Mesenchymal stem cell (in vitro differentiated cells and primary cell): ENCODE measurements at regions not wholly inside any gene's neighbourhood (a gene's known extent, or its start where the extent isn't known, plus 50 kb on each side); places are given as distances from the start of the nearest gene placed in this dataset.
A peak's percentile ranks its signal among the peaks of the same experiment; 100 is the strongest.

Experiments used
- DNase-seq: peaks from one replicate; pipeline ENCODE4 v3.0.0-alpha.2; 2013
- H2AFZ ChIP-seq: one replicate; pipeline ENCODE4 v1.6.1; 2013; ENCODE audit warnings: low read depth, mild to moderate bottlenecking, control low read depth, inconsistent platforms, low read length, moderate library complexity
- H2AK5ac ChIP-seq: 2 replicates; pipeline ENCODE4 v1.6.1; 2013; ENCODE audit warnings: low read length, moderate library complexity, mild to moderate bottlenecking, inconsistent platforms; ENCODE audit not compliant: severe bottlenecking
- H2BK120ac ChIP-seq: one replicate; pipeline ENCODE4 v1.6.1; 2013; ENCODE audit warnings: low read depth, mild to moderate bottlenecking, inconsistent platforms, low read length, moderate library complexity
- H2BK12ac ChIP-seq, 2 experiments: one replicate each; pipeline ENCODE4 v1.6.1; 2013; ENCODE audit warnings: inconsistent platforms in 2 of 2, low read length in 2 of 2, mild to moderate bottlenecking in 2 of 2, moderate library complexity in 2 of 2, control low read depth in 1 of 2
- H2BK15ac ChIP-seq: one replicate; pipeline ENCODE4 v1.6.1; 2013; ENCODE audit warnings: mild to moderate bottlenecking, low read depth, inconsistent platforms; ENCODE audit not compliant: poor library complexity, severe bottlenecking
- H2BK5ac ChIP-seq: 2 replicates; pipeline ENCODE4 v1.6.1; 2013; ENCODE audit warnings: low read depth, mild to moderate bottlenecking, low read length, control low read depth, inconsistent platforms; ENCODE audit not compliant: poor library complexity, severe bottlenecking
- H3K14ac ChIP-seq, 2 experiments: one replicate each; pipeline ENCODE4 v1.6.1; 2013; ENCODE audit warnings: inconsistent platforms in 2 of 2, low read length in 2 of 2, control low read depth in 1 of 2, mild to moderate bottlenecking in 1 of 2, moderate library complexity in 1 of 2
- H3K18ac ChIP-seq, 2 experiments: one replicate each; pipeline ENCODE4 v1.6.1; 2013; ENCODE audit warnings: inconsistent platforms in 2 of 2, low read length in 2 of 2, control low read depth in 1 of 2, low read depth in 1 of 2, mild to moderate bottlenecking in 1 of 2
- H3K23ac ChIP-seq, 2 experiments: one replicate each; pipeline ENCODE4 v1.6.1; 2013; ENCODE audit warnings: inconsistent platforms in 2 of 2, low read length in 2 of 2, mild to moderate bottlenecking in 2 of 2, moderate library complexity in 2 of 2, control low read depth in 1 of 2
- H3K27ac ChIP-seq: 2 replicates; pipeline ENCODE4 v1.5.1; 2013; ENCODE audit warnings: mild to moderate bottlenecking, moderate library complexity, low read length, control low read depth, inconsistent platforms; ENCODE audit not compliant: poor library complexity, severe bottlenecking
- H3K27me3 ChIP-seq, 2 experiments: 2 replicates each; pipeline versions ENCODE4 v1.6.1 to v1.7.0; 2013; ENCODE audit warnings: low read length in 2 of 2, mild to moderate bottlenecking in 2 of 2, moderate library complexity in 2 of 2, control low read depth in 1 of 2, inconsistent platforms in 1 of 2; ENCODE audit not compliant: control insufficient read depth in 1 of 2, insufficient read depth in 1 of 2
- H3K36me3 ChIP-seq, 2 experiments: 2 replicates each; pipeline versions ENCODE4 v1.6.1 to v1.7.0; 2013; ENCODE audit warnings: low read length in 2 of 2, control low read depth in 1 of 2, inconsistent platforms in 1 of 2, low read depth in 1 of 2, mild to moderate bottlenecking in 1 of 2; ENCODE audit not compliant: insufficient read depth in 2 of 2, control insufficient read depth in 1 of 2
- H3K4ac ChIP-seq, 2 experiments: one replicate each; pipeline ENCODE4 v1.6.1; 2013; ENCODE audit warnings: inconsistent platforms in 2 of 2, low read length in 2 of 2, mild to moderate bottlenecking in 2 of 2, moderate library complexity in 2 of 2, control low read depth in 1 of 2, low read depth in 1 of 2
- H3K4me1 ChIP-seq: 2 replicates; pipeline ENCODE4 v1.6.1; 2013; ENCODE audit warnings: low read depth, low read length, control low read depth; ENCODE audit not compliant: control insufficient read depth, insufficient read depth
- H3K4me2 ChIP-seq: 2 replicates; pipeline ENCODE4 v1.6.1; 2013; ENCODE audit warnings: low read length, mild to moderate bottlenecking, inconsistent platforms; ENCODE audit not compliant: poor library complexity, severe bottlenecking
- H3K4me3 ChIP-seq, 2 experiments: 2 replicates each; pipeline versions ENCODE4 v1.5.1 to v1.7.0; 2013; ENCODE audit warnings: low read length in 2 of 2, mild to moderate bottlenecking in 2 of 2, control low read depth in 1 of 2, low read depth in 1 of 2; ENCODE audit not compliant: insufficient read depth in 1 of 2
- H3K79me1 ChIP-seq: replicated peaks from 2 replicates; pipeline ENCODE4 v1.6.1; 2013; ENCODE audit warnings: mild to moderate bottlenecking, control low read depth, low read length, inconsistent platforms; ENCODE audit not compliant: poor library complexity, severe bottlenecking
- H3K9ac ChIP-seq: 2 replicates; pipeline ENCODE4 v1.7.0; 2013; ENCODE audit warnings: mild to moderate bottlenecking, low read length, moderate library complexity
- H3K9me3 ChIP-seq: 2 replicates; pipeline ENCODE4 v1.7.0; 2013; ENCODE audit warnings: mild to moderate bottlenecking, low read length; ENCODE audit not compliant: control insufficient read depth
- H4K8ac ChIP-seq: one replicate; pipeline ENCODE4 v1.6.1; 2013; ENCODE audit warnings: inconsistent platforms, mild to moderate bottlenecking, low read length, moderate library complexity
- H4K91ac ChIP-seq: one replicate; pipeline ENCODE4 v1.6.1; 2013; ENCODE audit warnings: mild to moderate bottlenecking, low read length, inconsistent platforms
- WGBS: methylation state at CpG from one replicate; pipeline ENCODE4 v1.1.7; 2013; ENCODE audit warnings: mixed read lengths; 5-methylcytosine and 5-hydroxymethylcytosine counted together

- no peak for DNase-seq
- Histone ChIP-seq H3K14ac (no peak overlapping the region), H3K23ac (no peak overlapping the region), H2AFZ (no peak overlapping the region), H3K4me1 (peaks cover 3% of the 10 kb centered on the region), H3K9ac (no peak overlapping the region), H2BK5ac (no peak overlapping the region), H2BK12ac (no peak overlapping the region), H3K27ac (no peak overlapping the region), H2BK120ac (no peak overlapping the region), H3K79me1 (no peaks in the 10 kb centered on the region), H3K18ac (no peak overlapping the region), H3K4me2 (no peak overlapping the region), H3K36me3 (no peaks in the 10 kb centered on the region), H4K91ac (no peak overlapping the region), H3K9me3 (no peaks in the 10 kb centered on the region), H3K27me3 (peaks cover 3 to 6% of the 10 kb centered on the region in 2 experiments), H3K4me3 (no peak overlapping the region), H3K4ac (no peak overlapping the region), H2BK15ac (no peak overlapping the region), H4K8ac (no peak overlapping the region), H2AK5ac (no peak overlapping the region)
- WGBS, result 53% methylated on average over 2 of the region's 2 CpGs
These were observed 1002.1 kb downstream of the UQCRFS1 start for GRCh38 chr19:28210886-28211285.

DNA sequence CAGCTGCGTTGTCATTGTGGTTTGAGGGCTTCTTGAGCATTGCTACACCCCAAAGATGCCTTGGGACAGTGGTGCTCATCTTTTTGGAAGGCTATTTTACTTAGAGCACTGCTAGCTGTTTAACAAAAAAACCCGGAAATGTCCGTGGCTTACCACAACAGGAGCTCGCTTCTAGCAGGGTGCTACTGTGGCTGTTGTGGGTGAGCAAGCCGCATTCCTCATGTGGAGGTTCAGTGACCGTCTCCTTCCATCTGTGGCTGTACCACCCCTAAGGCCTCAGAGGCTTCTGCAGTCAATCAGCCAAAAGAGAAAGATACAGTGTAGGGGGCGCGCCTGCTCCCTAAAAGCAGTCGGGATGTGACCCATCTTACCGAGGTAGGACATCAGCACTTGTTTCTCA lies 1004.2 kb downstream of the UQCRFS1 start:
- no peak overlapping the region for H2AFZ ChIP-seq
- no peak overlapping the region for H3K23ac ChIP-seq
- H3K4me3 ChIP-seq, result no peak overlapping the region

GRCh38 chr19:28207244-28207643 lies 1005.7 kb downstream of the UQCRFS1 start:
- no peaks in the 10 kb centered on the region for H3K9me3 ChIP-seq
- no peak overlapping the region for H3K14ac ChIP-seq
- no peak overlapping the region for H3K23ac ChIP-seq
- peaks cover 3 to 6% of the 10 kb centered on the region in 2 experiments for H3K27me3 ChIP-seq
- H2BK120ac ChIP-seq, result no peak overlapping the region
- no peak overlapping the region for H3K4me2 ChIP-seq
- no peak overlapping the region for H3K18ac ChIP-seq
- no peak for DNase-seq
- H2AFZ ChIP-seq, result no peak overlapping the region
- no peak overlapping the region for H2AK5ac ChIP-seq
- 66% methylated on average over 7 of the region's 7 CpGs for WGBS
- no peak overlapping the region for H3K9ac ChIP-seq
- no peak overlapping the region for H3K4me3 ChIP-seq
- H3K4ac ChIP-seq, result no peak overlapping the region
- no peak overlapping the region for H4K91ac ChIP-seq
- no peak overlapping the region for H4K8ac ChIP-seq
- no peak overlapping the region for H2BK5ac ChIP-seq
- H3K36me3 ChIP-seq, result no peaks in the 10 kb centered on the region
- peaks cover 3% of the 10 kb centered on the region for H3K4me1 ChIP-seq
- H3K27ac ChIP-seq, result no peak overlapping the region
- no peak overlapping the region for H2BK15ac ChIP-seq
- H2BK12ac ChIP-seq, result no peak overlapping the region
- H3K79me1 ChIP-seq, result no peaks in the 10 kb centered on the region

More for the DNA sequence above, 1004.2 kb downstream of the UQCRFS1 start:
- Histone ChIP-seq H4K8ac (peak overlapping the region; percentile 23), H2BK120ac (no peak overlapping the region), H2BK5ac (no peak overlapping the region), H3K9me3 (no peaks in the 10 kb centered on the region), H3K4me1 (peaks cover 3% of the 10 kb centered on the region), H3K79me1 (no peaks in the 10 kb centered on the region), H2BK12ac (no peak overlapping the region), H3K36me3 (no peaks in the 10 kb centered on the region), H3K4me2 (no peak overlapping the region), H3K14ac (no peak overlapping the region), H3K18ac (no peak overlapping the region), H3K27ac (no peak overlapping the region), H3K9ac (no peak overlapping the region), H3K4ac (no peak overlapping the region), H2BK15ac (no peak overlapping the region), H2AK5ac (no peak overlapping the region), H3K27me3 (peaks cover 3 to 6% of the 10 kb centered on the region in 2 experiments), H4K91ac (no peak overlapping the region)
- no peak for DNase-seq
- 70% methylated on average over 10 of the region's 10 CpGs for WGBS

DNA sequence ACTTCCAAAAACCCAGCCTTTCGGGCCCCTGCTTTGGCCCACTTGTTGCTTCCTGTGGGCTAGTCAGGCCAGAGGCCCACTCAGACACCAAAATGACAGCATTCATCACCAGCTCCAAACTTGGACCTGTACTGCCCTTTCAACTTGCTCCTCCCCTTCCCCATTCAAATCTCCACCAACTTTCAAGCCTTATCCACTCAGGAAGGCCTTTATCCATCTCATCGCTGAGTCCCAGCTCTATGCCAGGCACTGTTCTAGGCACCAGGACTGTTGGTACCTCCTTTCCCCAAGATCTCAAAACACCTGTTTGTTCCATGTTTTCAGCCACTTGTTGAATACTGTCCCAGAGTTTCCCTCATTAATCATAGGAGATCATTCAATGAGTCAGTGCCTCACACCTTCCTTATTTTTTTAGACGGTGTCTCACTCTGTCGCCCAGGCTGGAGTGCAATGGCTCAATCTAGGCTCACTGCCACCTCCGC lies 1011.4 kb downstream of the UQCRFS1 start:
- no peak overlapping the region for H3K18ac ChIP-seq
- H3K27me3 ChIP-seq, result peaks cover 3 to 13% of the 10 kb centered on the region in 2 experiments
- H2BK12ac ChIP-seq, result no peak overlapping the region
- no peak overlapping the region for H3K4ac ChIP-seq
- H4K91ac ChIP-seq, result no peak overlapping the region
- H2BK120ac ChIP-seq, result no peak overlapping the region
- no peak overlapping the region for H2AFZ ChIP-seq
- no peak for DNase-seq
- no peaks in the 10 kb centered on the region for H3K4me1 ChIP-seq
- H2BK15ac ChIP-seq, result no peak overlapping the region
- no peak overlapping the region for H3K9ac ChIP-seq
- 83% methylated on average over 5 of the region's 5 CpGs for WGBS
- H3K27ac ChIP-seq, result no peak overlapping the region
- no peak overlapping the region for H3K14ac ChIP-seq
- H3K9me3 ChIP-seq, result no peaks in the 10 kb centered on the region
- H3K4me2 ChIP-seq, result no peak overlapping the region
- no peaks in the 10 kb centered on the region for H3K79me1 ChIP-seq
- no peak overlapping the region for H2BK5ac ChIP-seq
- H3K23ac ChIP-seq, result no peak overlapping the region
- H3K36me3 ChIP-seq, result no peaks in the 10 kb centered on the region
- no peak overlapping the region for H4K8ac ChIP-seq
- no peak overlapping the region for H2AK5ac ChIP-seq
- no peak overlapping the region for H3K4me3 ChIP-seq
